ENCODE measurements at regions not wholly inside any gene's neighbourhood (a gene's known extent, or its start where the extent isn't known, plus 50 kb on each side); places are given as distances from the start of the nearest gene placed in this dataset.

DNA sequence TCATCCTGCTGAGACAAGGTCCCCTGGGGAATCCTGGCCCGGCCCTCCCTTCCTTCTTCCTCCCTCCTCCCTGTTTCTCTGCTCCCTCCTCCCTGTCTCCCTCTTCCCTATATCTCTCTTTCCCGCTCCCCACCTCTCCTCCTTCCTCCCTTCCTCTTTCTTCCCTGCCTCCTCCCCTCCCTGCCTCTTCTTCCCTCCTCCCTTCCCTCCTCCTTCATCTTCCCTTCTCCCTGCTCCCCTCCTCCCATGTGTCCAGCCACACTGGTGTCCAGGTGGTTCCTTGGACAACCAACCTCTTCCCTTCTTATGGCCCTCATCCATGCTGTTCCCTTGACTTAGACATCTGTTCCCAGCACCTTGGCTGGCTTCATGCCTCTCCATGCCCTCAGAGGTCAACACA, 258.1 kb downstream of the MN1 start:
- in situ Hi-C loops (cut with HindIII; ENCODE audit: low pct_ligation_motif_present, low pct_unique_long_range_greater_than_20kb, low sequenced_read_pairs), result no loop called here
- no peak for DNase-seq

DNA sequence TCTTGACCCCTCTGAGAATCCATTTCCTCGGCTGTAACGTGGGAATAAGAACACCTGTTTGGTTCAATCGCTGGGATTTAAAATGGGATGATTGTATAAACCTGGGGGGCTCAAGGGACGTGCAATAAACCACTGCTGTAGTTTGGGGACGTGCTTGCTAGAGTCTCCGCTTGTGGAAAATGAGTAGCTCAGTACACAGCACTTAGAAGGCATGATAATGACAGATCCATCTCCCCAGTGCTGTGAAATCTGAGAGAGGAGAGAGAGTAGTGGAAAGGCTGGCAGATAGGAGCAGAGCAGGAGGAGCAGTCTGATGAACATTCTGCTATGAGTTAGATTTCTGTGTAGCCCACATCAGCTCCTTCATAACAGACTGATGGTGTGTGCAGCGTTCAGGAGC, 256.5 kb downstream of the MN1 start:
- in situ Hi-C loops (cut with HindIII; ENCODE audit: low pct_ligation_motif_present, low pct_unique_long_range_greater_than_20kb, low sequenced_read_pairs), result no loop called here
- DNase-seq, result no peak

DNA sequence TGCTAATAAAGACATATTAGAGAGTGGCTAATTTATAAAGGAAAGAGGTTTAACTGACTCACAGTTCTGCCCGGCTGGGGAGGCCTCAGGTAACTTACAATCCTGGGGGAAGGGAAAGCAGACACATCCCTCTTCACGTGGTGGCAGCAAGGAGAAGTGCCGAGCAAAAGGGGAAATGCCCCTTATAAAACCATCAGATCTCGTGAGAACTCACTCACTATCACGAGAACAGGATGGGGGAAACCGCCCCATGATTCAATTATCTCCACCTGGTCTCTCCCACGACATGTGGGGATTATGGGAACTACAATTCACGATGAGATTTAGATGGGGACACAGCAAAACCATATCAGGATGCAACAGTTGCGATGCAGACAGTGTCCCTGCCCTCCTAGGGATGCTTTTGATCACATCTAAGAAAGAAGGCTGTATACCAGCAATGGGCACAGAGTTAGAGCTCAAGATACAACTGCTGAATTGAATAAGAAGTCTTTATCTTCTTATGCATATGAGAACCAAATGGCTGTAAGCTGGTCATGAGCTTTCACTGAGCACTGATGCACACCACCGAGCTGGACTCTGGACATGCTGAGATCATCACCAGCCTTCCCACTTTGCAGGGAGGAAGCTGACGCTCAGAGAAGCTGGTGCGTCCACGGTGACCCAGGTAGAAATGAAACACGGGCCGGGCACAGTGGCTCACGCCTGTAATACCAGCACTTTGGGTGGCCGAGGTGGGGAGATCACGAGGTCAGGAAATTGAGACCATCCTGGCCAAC, 255.2 kb downstream of the MN1 start:
- no peak for DNase-seq
- in situ Hi-C loops (cut with HindIII; ENCODE audit: low pct_ligation_motif_present, low pct_unique_long_range_greater_than_20kb, low sequenced_read_pairs), result no loop called here

DNA sequence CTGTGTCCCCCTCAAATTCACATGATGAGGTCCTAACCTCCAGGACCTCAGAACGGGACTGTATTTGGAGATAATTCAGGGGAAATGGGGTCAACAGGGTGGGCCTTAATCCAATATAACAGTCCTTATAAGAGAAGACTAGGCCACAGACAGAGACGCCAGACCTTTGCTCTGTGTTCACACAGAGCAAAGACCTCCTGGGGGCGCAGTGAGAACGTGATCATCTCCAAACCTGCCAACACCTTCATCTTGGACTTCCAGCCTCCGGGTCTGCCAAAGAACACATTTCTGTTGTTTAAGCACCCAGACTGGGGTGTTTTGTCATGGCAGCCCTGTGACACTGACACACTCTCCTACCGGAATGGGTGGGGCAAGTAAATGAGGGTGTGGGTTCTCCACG, 250.2 kb downstream of the MN1 start:
- no peak for DNase-seq
- in situ Hi-C loops (cut with HindIII; ENCODE audit: low pct_ligation_motif_present, low pct_unique_long_range_greater_than_20kb, low sequenced_read_pairs), result no loop called here

GRCh38 chr22:27552176-27552575, 249.4 kb downstream of the MN1 start:
- in situ Hi-C loops (cut with HindIII; ENCODE audit: low pct_ligation_motif_present, low pct_unique_long_range_greater_than_20kb, low sequenced_read_pairs), result no loop called here

DNA sequence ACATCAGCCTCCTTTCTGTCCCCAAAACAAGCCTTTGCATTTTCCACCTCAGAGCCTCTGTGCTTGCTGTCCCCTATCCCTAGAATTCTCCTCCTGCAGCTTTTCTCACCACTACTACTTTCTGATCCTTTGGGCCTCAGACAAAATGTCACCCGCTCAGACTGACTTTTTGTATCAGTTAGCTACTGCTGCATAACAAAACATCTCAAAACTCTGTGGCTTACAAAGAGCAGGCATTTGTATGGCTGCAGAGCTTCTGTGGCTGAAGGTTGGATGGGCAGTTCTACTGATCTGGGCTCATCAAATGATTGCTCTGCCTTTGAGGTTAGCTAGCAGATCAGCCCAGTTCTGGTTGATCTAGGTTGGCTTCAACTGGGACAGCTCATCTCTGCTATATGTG, 248.7 kb downstream of the MN1 start:
- no peak for DNase-seq
- in situ Hi-C loops (cut with HindIII; ENCODE audit: low pct_ligation_motif_present, low pct_unique_long_range_greater_than_20kb, low sequenced_read_pairs), result no loop called here

More at GRCh38 chr22:27552176-27552575, 249.4 kb downstream of the MN1 start:
- DNase-seq, result no peak

GRCh38 chr22:27554106-27554811, 247.3 kb downstream of the MN1 start:
- no peak for DNase-seq
- in situ Hi-C loops (cut with HindIII; ENCODE audit: low pct_ligation_motif_present, low pct_unique_long_range_greater_than_20kb, low sequenced_read_pairs), result no loop called here

DNA sequence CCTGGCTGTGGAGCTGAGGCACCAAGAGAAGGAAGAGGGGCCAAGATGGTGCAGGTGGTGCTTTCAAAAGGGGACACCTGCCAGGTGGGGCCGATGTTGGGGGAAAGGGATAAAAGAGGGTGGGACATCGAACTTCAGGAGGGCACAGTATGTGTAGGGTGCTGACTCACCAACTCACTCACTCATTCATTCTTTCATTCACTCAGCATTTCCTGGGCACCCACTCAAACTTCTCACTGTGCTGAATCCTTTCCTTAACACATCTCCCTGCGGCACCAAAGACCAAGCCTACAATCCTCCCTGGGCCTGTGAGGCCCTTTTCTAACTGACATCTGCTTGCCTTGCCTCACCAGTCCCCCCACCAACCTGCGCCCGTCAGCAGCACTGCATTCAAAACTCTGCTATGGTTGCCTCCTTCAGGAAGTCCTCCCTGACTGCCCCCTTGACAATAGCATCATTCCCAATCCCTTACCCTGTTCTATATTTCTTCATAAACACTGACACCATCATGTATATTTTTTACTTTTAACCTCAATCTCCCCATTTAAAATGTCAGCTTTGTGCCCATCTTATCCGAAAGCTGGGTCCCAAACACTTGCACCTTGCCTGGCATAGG, 246.6 kb downstream of the MN1 start:
- no peak for DNase-seq
- in situ Hi-C loops (cut with HindIII; ENCODE audit: low pct_ligation_motif_present, low pct_unique_long_range_greater_than_20kb, low sequenced_read_pairs), result no loop called here

DNA sequence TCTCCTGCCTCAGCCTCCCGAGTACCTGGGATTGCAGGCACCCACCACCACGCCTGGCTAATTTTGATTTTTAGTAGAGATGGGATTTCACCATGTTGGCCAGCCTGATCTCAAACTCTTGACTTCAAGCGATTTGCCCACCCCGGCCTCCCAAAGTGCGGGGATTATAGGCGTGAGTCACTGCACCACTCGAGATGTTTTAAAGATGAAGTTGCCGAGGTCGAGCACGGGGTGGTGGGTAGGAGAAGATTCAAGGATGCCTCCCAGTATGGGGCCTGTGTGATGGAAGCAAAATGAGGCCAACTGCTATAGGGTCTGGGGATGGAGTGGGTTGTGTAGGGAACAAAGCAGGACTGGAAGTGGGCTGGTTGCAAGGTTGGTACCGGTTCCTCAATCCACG, 245.2 kb downstream of the MN1 start:
- in situ Hi-C loops (cut with HindIII; ENCODE audit: low pct_ligation_motif_present, low pct_unique_long_range_greater_than_20kb, low sequenced_read_pairs), result no loop called here

DNA sequence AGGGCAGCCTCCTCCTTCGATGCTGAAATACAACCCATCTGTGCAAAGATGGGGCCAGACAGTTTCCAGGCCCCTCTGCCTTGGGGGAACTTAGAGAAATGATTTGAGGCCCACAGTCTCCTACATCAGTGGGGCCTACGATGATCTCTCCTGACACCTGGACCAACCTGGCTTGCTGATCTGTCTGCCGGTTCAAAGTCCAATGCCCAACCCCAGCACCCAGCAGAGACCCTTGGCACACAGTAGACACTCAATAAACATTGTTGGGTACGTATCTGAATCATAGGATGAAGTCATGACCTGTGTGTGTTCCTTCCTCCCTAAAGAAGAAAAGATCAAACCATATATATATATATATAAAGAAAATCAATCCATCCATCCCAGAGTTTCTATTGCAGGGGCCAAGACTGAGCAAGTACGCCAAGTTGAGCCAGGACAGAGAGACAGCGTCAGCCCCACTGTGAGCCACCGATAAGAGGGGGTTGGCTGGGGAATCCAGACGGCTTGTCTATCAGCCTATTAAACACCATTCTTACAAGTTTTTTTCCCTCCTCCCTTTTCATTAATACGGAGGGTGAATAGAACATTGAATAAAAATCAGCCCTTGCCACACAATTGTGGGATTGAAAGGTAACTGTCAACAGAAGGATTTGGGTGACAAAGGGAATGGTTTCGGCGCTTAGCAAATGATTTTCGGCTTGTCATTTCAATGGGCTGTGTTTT, 244.1 kb downstream of the MN1 start:
- in situ Hi-C loops (cut with HindIII; ENCODE audit: low pct_ligation_motif_present, low pct_unique_long_range_greater_than_20kb, low sequenced_read_pairs), result no loop called here
- DNase-seq, result no peak

More for the DNA sequence above, 245.2 kb downstream of the MN1 start:
- DNase-seq, result peak; percentile 10

DNA sequence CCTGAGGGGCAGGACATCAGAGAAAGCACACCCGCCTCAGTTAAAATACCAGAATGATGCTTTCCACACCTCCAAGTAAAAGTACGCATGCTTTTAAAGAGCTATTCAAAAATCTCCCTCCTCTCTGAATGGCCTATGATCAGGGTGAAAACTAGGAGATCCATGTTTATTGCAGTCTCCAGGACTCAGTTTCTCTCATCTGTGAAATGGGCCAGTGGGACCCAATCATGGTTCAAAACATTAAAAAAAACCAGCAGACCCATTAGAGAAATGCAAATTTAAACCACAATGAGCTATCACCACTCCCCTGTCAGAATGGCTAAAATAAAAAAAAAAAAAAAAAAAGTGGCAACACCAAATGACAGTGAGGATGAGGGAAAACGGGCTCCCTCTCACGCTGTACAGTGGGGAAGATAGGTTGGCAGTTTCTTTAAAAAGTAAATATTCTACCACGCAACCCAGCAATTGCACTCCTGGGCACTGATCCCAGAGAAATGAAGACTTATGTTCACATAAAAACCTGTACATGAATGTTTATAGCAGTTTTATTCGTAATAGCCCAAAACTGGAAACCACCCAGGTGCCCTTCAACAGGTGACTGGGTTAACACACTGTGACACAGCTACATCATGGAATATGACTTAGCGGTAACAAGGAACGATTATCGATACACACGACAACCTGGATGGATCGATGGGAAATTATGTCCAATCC, 242.7 kb downstream of the MN1 start:
- no peak for DNase-seq
- in situ Hi-C loops (cut with HindIII; ENCODE audit: low pct_ligation_motif_present, low pct_unique_long_range_greater_than_20kb, low sequenced_read_pairs), result no loop called here

- DNase-seq, result no peak
- in situ Hi-C loops (cut with HindIII; ENCODE audit: low pct_ligation_motif_present, low pct_unique_long_range_greater_than_20kb, low sequenced_read_pairs), result no loop called here
Measured at GRCh38 chr22:27560781-27561180, 240.8 kb downstream of the MN1 start.

- in situ Hi-C loops (cut with HindIII; ENCODE audit: low pct_ligation_motif_present, low pct_unique_long_range_greater_than_20kb, low sequenced_read_pairs), result no loop called here
- DNase-seq, result no peak
Measured at GRCh38 chr22:27561286-27561904, 240.2 kb downstream of the MN1 start.

- no peak for DNase-seq
Measured at GRCh38 chr22:27564806-27565205, 236.8 kb downstream of the MN1 start.

GRCh38 chr22:27566602-27567001, 235.0 kb downstream of the MN1 start:
- no peak for DNase-seq
- in situ Hi-C loops (cut with HindIII; ENCODE audit: low pct_ligation_motif_present, low pct_unique_long_range_greater_than_20kb, low sequenced_read_pairs), result no loop called here

More at GRCh38 chr22:27564806-27565205, 236.8 kb downstream of the MN1 start:
- in situ Hi-C loops (cut with HindIII; ENCODE audit: low pct_ligation_motif_present, low pct_unique_long_range_greater_than_20kb, low sequenced_read_pairs), result no loop called here

- DNase-seq, result no peak
- in situ Hi-C loops (cut with HindIII; ENCODE audit: low pct_ligation_motif_present, low pct_unique_long_range_greater_than_20kb, low sequenced_read_pairs), result no loop called here
Measured at GRCh38 chr22:27568265-27568664, 233.3 kb downstream of the MN1 start.

- in situ Hi-C loops (cut with HindIII; ENCODE audit: low pct_ligation_motif_present, low pct_unique_long_range_greater_than_20kb, low sequenced_read_pairs), result no loop called here
- no peak for DNase-seq
Measured at GRCh38 chr22:27571463-27572277, 229.9 kb downstream of the MN1 start.

All from ACHN (cell line).